ENCODE measurements at regions not wholly inside any gene's neighbourhood (a gene's known extent, or its start where the extent isn't known, plus 50 kb on each side); places are given as distances from the start of the nearest gene placed in this dataset.

DNA sequence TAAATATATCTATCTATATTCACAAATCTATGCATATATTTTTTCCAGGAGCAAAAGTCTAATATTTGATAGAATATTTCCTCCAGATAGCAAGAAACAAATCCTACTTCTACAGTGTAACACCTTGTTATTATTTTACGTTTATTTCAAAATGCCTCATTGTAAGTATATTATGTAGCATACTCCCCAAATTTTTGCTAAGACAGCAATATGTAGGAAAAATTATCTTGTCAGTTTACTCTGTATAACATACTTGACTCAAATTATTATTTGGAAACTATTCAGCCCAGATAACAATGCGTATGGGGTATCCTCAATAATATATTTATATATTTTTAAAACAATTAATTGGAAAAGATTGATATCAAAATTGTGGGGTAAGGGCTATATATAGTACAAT lies 313.2 kb downstream of the NR4A2 start:
- TF ChIP-seq POLR2A (IDR thresholded peaks at IDR 0.05): no peak
- TF ChIP-seq, protein P1, sequence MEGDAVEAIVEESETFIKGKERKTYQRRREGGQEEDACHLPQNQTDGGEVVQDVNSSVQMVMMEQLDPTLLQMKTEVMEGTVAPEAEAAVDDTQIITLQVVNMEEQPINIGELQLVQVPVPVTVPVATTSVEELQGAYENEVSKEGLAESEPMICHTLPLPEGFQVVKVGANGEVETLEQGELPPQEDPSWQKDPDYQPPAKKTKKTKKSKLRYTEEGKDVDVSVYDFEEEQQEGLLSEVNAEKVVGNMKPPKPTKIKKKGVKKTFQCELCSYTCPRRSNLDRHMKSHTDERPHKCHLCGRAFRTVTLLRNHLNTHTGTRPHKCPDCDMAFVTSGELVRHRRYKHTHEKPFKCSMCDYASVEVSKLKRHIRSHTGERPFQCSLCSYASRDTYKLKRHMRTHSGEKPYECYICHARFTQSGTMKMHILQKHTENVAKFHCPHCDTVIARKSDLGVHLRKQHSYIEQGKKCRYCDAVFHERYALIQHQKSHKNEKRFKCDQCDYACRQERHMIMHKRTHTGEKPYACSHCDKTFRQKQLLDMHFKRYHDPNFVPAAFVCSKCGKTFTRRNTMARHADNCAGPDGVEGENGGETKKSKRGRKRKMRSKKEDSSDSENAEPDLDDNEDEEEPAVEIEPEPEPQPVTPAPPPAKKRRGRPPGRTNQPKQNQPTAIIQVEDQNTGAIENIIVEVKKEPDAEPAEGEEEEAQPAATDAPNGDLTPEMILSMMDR (IDR thresholded peaks at IDR 0.05): no peak
- ATAC-seq (no peak), DNase-seq (no peak)
- H3K4me1 ChIP-seq: no peaks in the 10 kb centered on the region
- H3K4me3 ChIP-seq: no peak overlapping the region
- H3K27me3 ChIP-seq: no peaks in the 10 kb centered on the region
- no peaks in the 10 kb centered on the region for H3K36me3 ChIP-seq
- H3K27ac ChIP-seq: no peak overlapping the region
- intact Hi-C loops (cut with DNase I): no loop called here
- 81 to 93% (median 91%) methylated on average over 2 of the region's 2 CpGs for WGBS, 4 donors
- H3K9me3 ChIP-seq: no peaks in the 10 kb centered on the region

GRCh38 chr2:156017341-156017885 lies 315.1 kb downstream of the NR4A2 start:
- no peak for DNase-seq
- TF ChIP-seq, protein P1 (IDR thresholded peaks at IDR 0.05): no peak
- no peak for TF ChIP-seq POLR2A (IDR thresholded peaks at IDR 0.05)
- ATAC-seq: no peak
- H3K27ac ChIP-seq: no peak overlapping the region
- H3K27me3 ChIP-seq: no peaks in the 10 kb centered on the region
- H3K9me3 ChIP-seq: no peaks in the 10 kb centered on the region
- no peaks in the 10 kb centered on the region for H3K4me1 ChIP-seq
- no peaks in the 10 kb centered on the region for H3K36me3 ChIP-seq
- 65 to 78% (median 75%) methylated on average over 1 of the region's 1 CpG for WGBS, 4 donors
- H3K4me3 ChIP-seq: no peak overlapping the region
- intact Hi-C loops (cut with DNase I): no loop called here

GRCh38 chr2:156009293-156009692 lies 323.2 kb downstream of the NR4A2 start:
- Histone ChIP-seq H3K9me3 (peaks cover 0 to 14% (median 1%) of the 10 kb centered on the region in 12 donors), H3K4me1 (no peaks in the 10 kb centered on the region), H3K4me3 (no peak overlapping the region), H3K27me3 (no peaks in the 10 kb centered on the region), H3K36me3 (no peaks in the 10 kb centered on the region), H3K27ac (no peak overlapping the region)
- intact Hi-C loops (cut with DNase I): no loop called here
- ATAC-seq: no peak
- no peak for DNase-seq
- no peak for TF ChIP-seq POLR2A (IDR thresholded peaks at IDR 0.05)
- TF ChIP-seq, protein P1 (IDR thresholded peaks at IDR 0.05): no peak
- WGBS, 4 donors: 72 to 80% (median 75%) methylated on average over 2 of the region's 2 CpGs

DNA sequence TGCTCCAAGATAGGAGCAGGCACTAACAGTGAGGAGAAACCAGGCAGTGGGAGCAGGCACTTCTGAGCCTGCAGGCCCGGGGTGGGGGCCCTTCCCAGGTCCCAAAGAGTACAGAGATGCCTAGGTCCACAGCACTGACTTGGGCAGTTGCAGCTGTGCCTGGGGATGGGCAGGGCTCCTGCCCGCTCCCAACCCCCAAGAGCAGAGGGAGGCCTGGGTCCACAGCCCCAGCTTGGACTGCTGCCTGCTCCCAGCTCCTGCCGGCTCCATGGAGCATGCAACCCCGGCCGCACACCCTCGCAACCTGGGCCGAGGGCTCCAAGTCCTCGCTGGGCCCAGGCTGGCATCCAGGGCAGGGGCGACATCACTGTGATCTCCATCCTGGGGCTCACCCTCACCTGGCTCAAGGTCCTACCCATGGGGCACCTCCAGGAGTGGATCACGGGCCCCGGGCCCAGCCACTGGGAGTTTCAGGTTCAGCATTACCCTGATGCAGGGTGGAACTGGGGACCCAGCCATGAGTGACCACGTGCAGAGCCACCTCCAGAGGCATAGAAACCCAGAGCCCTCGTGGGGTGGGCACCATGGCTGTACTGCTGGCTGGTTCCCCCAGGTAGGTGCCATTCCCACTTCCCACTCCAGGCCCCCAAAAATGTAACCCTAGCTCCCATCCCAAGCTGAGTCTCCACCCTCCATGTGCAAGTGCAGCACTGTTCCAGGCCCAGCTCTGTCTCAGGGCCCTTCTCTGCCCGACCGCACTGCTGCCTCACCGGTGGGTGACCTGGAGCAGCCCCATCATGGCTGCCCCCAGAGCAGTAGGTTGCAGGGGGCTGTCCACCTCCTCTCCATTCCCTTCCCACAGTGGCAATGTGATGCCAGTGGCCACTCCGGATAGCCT lies 325.6 kb downstream of the NR4A2 start:
- no peak overlapping the region for H3K4me3 ChIP-seq
- H3K27ac ChIP-seq: no peak overlapping the region
- peaks cover 0 to 14% (median 1%) of the 10 kb centered on the region in 12 donors for H3K9me3 ChIP-seq
- intact Hi-C loops (cut with DNase I): no loop called here
- TF ChIP-seq, protein P1 (IDR thresholded peaks at IDR 0.05): no peak
- TF ChIP-seq POLR2A (IDR thresholded peaks at IDR 0.05): no peak
- ATAC-seq (peak in 1 of 4 donors; percentile 31), DNase-seq (peak in 1 of 5 donors; percentile 42)
- H3K4me1 ChIP-seq: no peaks in the 10 kb centered on the region
- no peaks in the 10 kb centered on the region for H3K27me3 ChIP-seq
- WGBS, 4 donors: 86 to 91% (median 87%) methylated on average over 12 to 17 of the region's 17 CpGs
- no peaks in the 10 kb centered on the region for H3K36me3 ChIP-seq

Measured in heart left ventricle (tissue), 16 donors.